T-cell (primary cell): ENCODE measurements at regions not wholly inside any gene's neighbourhood (a gene's known extent, or its start where the extent isn't known, plus 50 kb on each side); places are given as distances from the start of the nearest gene placed in this dataset.
A peak's percentile ranks its signal among the peaks of the same experiment; 100 is the strongest.
"Not testable (repeated sequence)": the region's sequence is repeated elsewhere in the genome, so short reads cannot be mapped to it uniquely, and the experiment has no call there.

Experiments used
- ATAC-seq, 4 experiments: fragments of 200-7000 bp in 3 of 4; fragments of 150-1000 bp in 1 of 4; cut with Tn5 transposase; replicated peaks in 1 of 4; 1 replicate in 3 of 4; 2 replicates in 1 of 4; pipeline ENCODE4 v1.10.0; 2021; ENCODE audit warnings: moderate library complexity in 3 of 4, mild to moderate bottlenecking in 2 of 4, moderate number of reproducible peaks in 1 of 4
- CTCF ChIA-PET, 2 donors: fragments of 300-600 bp; sonication (Branson Sonifier 250); formaldehyde crosslinking; loops; one replicate each; lab custom pipeline; 2022; ENCODE audit warnings: antibody characterized with exemption in 2 of 2; lab: Charles Lee
- POLR2A ChIA-PET, 2 donors: fragments of 300-600 bp; sonication (Branson Sonifier 250); formaldehyde crosslinking; loops; one replicate each; lab custom pipeline; 2022; ENCODE audit warnings: antibody characterized with exemption in 2 of 2; lab: Charles Lee
- DNase-seq, 35 experiments: peaks; one replicate each; pipeline versions ENCODE4 v3.0.0 to v3.0.0-alpha.2; 2013 to 2023
- H3K27ac ChIP-seq: one replicate; pipeline ENCODE4 v1.5.1; 2013; ENCODE audit warnings: low read length
- H3K27me3 ChIP-seq, 2 experiments: replicated peaks in 1 of 2; 1 replicate in 1 of 2; 2 replicates in 1 of 2; pipeline versions ENCODE4 v1.6.1 to v1.7.0; 2013; ENCODE audit warnings: low read length in 1 of 2, mixed read lengths in 1 of 2; ENCODE audit not compliant: control insufficient read depth in 2 of 2, insufficient read depth in 2 of 2; ENCODE audit errors: extremely low read depth in 1 of 2
- H3K36me3 ChIP-seq, 2 donors: 1 replicate in 1 of 2; 2 replicates in 1 of 2; pipeline versions ENCODE4 v1.6.1 to v1.7.0; 2013; ENCODE audit warnings: low read length in 1 of 2; ENCODE audit not compliant: control insufficient read depth in 2 of 2, insufficient read depth in 1 of 2; ENCODE audit errors: extremely low read depth in 1 of 2
- H3K4me1 ChIP-seq, 2 experiments: 1 replicate in 1 of 2; 2 replicates in 1 of 2; pipeline versions ENCODE4 v1.6.1 to v1.7.0; 2013; ENCODE audit warnings: low read length in 2 of 2, mixed read lengths in 1 of 2; ENCODE audit not compliant: insufficient read depth in 2 of 2, control insufficient read depth in 1 of 2; ENCODE audit errors: extremely low read depth in 1 of 2
- H3K4me3 ChIP-seq, 2 donors: 1 replicate in 1 of 2; 2 replicates in 1 of 2; pipeline versions ENCODE4 v1.5.1 to v1.7.0; 2013; ENCODE audit warnings: mild to moderate bottlenecking in 2 of 2, low read length in 1 of 2, moderate library complexity in 1 of 2; ENCODE audit not compliant: control insufficient read depth in 1 of 2; ENCODE audit errors: extremely low read depth in 1 of 2
- H3K9me3 ChIP-seq: 2 replicates; pipeline ENCODE4 v1.7.0; 2013
- H3K27ac Mint-ChIP-seq, 2 donors: one replicate each; pipeline ENCODE4 v1.8.0; 2020 to 2021; ENCODE audit warnings: mild to moderate bottlenecking in 2 of 2, mixed read lengths in 2 of 2
- H3K27me3 Mint-ChIP-seq, 2 donors: one replicate each; pipeline ENCODE4 v1.8.0; 2021 to 2022; ENCODE audit warnings: mixed read lengths in 2 of 2
- H3K36me3 Mint-ChIP-seq: one replicate; pipeline ENCODE4 v1.8.0; 2021; ENCODE audit warnings: mixed read lengths
- H3K4me1 Mint-ChIP-seq, 3 donors: one replicate each; pipeline ENCODE4 v1.8.0; 2020 to 2022; ENCODE audit warnings: mixed read lengths in 3 of 3, mild to moderate bottlenecking in 1 of 3
- H3K4me3 Mint-ChIP-seq, 3 donors: one replicate each; pipeline ENCODE4 v1.8.0; 2020 to 2022; ENCODE audit warnings: mild to moderate bottlenecking in 3 of 3, mixed read lengths in 3 of 3, moderate library complexity in 3 of 3
- H3K9me3 Mint-ChIP-seq, 3 donors: one replicate each; pipeline ENCODE4 v1.8.0; 2020 to 2022; ENCODE audit warnings: mixed read lengths in 3 of 3
- WGBS: methylation state at CpG from one replicate; pipeline ENCODE4 v1.1.5; 2013; ENCODE audit warnings: missing lambda C conversion rate; ENCODE audit not compliant: insufficient coverage; 5-methylcytosine and 5-hydroxymethylcytosine counted together

GRCh38 chr2:121068851-121069250, 216.2 kb downstream of the TFCP2L1 start:
- Mint-ChIP-seq H3K9me3 (no peaks in the 10 kb centered on the region), H3K4me3 (no peak overlapping the region), H3K27me3 (peaks cover 6 to 8% of the 10 kb centered on the region in 2 donors), H3K27ac (no peak overlapping the region), H3K36me3 (no peaks in the 10 kb centered on the region), H3K4me1 (no peaks in the 10 kb centered on the region)
- no peak for DNase-seq
- POLR2A ChIA-PET, result no interaction called here
- H3K4me1 ChIP-seq, result no peaks in the 10 kb centered on the region
- ATAC-seq, result no peak
- peaks cover 0 to 44% of the 10 kb centered on the region in 2 experiments for H3K27me3 ChIP-seq
- no peaks in the 10 kb centered on the region for H3K36me3 ChIP-seq
- CTCF ChIA-PET, result interaction anchor here in 1 of 2 donors (0.6 kb wide), 1 partner anchor 32 kb away, joined by 3 read pairs; no protein-coding TSS in a partner anchor
- 88% methylated on average over 7 of the region's 7 CpGs for WGBS
- no peak overlapping the region for H3K27ac ChIP-seq
- H3K4me3 ChIP-seq, result no peak overlapping the region
- H3K9me3 ChIP-seq, result no peaks in the 10 kb centered on the region

- Mint-ChIP-seq H3K27me3 (peaks cover 9 to 13% of the 10 kb centered on the region in 2 donors), H3K27ac (no peak overlapping the region), H3K4me3 (no peak overlapping the region), H3K9me3 (no peaks in the 10 kb centered on the region), H3K4me1 (no peaks in the 10 kb centered on the region), H3K36me3 (no peaks in the 10 kb centered on the region)
- POLR2A ChIA-PET, result no interaction called here
- Histone ChIP-seq H3K27me3 (peaks cover 0 to 49% of the 10 kb centered on the region in 2 experiments), H3K36me3 (no peaks in the 10 kb centered on the region), H3K4me3 (no peak overlapping the region), H3K27ac (no peak overlapping the region), H3K4me1 (no peaks in the 10 kb centered on the region), H3K9me3 (no peaks in the 10 kb centered on the region)
- ATAC-seq (no peak), DNase-seq (no peak)
- 88% methylated on average over 7 of the region's 18 CpGs for WGBS
- CTCF ChIA-PET, result no interaction called here
These were observed 215.5 kb downstream of the TFCP2L1 start for GRCh38 chr2:121069434-121069969.

- H3K9me3 Mint-ChIP-seq, POLR2A ChIA-PET, H3K36me3 Mint-ChIP-seq, DNase-seq, H3K36me3 ChIP-seq, ATAC-seq, H3K4me3 ChIP-seq, H3K9me3 ChIP-seq, H3K27ac Mint-ChIP-seq, H3K4me3 Mint-ChIP-seq, H3K4me1 Mint-ChIP-seq, H3K27ac ChIP-seq, H3K4me1 ChIP-seq: not testable (repeated sequence)
- peaks cover 9 to 17% of the 10 kb centered on the region in 2 donors for H3K27me3 Mint-ChIP-seq
- 100% methylated on average over 2 of the region's 11 CpGs for WGBS
- peaks cover 3 to 54% of the 10 kb centered on the region in 2 experiments for H3K27me3 ChIP-seq
- CTCF ChIA-PET, result interaction anchor here (0.5 to 0.7 kb wide), 4 partner anchors 9 to 162 kb away, joined by 3 to 5 read pairs (median 4); no protein-coding TSS in a partner anchor
These were observed 214.9 kb downstream of the TFCP2L1 start for GRCh38 chr2:121070061-121070460.

- H3K27me3 ChIP-seq, result peaks cover 3 to 61% of the 10 kb centered on the region in 2 experiments
- DNase-seq, result peak in 6 of 35 experiments; percentile 6 to 17 (median 8)
- ATAC-seq, result no peak
- H3K36me3 ChIP-seq, result no peaks in the 10 kb centered on the region
- H3K27ac ChIP-seq, result no peak overlapping the region
- ChIA-PET CTCF (interaction anchor here in 1 of 2 donors (0.7 to 1.7 kb wide), 2 partner anchors 9 to 1680 kb away, joined by 3 to 4 read pairs; no protein-coding TSS in a partner anchor), POLR2A (no interaction called here)
- Mint-ChIP-seq H3K36me3 (no peaks in the 10 kb centered on the region), H3K4me3 (no peak overlapping the region), H3K9me3 (no peaks in the 10 kb centered on the region), H3K27me3 (peaks cover 15 to 24% of the 10 kb centered on the region in 2 donors), H3K4me1 (no peaks in the 10 kb centered on the region), H3K27ac (no peak overlapping the region)
- 19% methylated on average over 9 of the region's 14 CpGs for WGBS
- H3K4me1 ChIP-seq, result peaks cover 0 to 3% of the 10 kb centered on the region in 2 experiments
- H3K9me3 ChIP-seq, result no peaks in the 10 kb centered on the region
- no peak overlapping the region for H3K4me3 ChIP-seq
These were observed 213.9 kb downstream of the TFCP2L1 start for GRCh38 chr2:121071034-121071504.

GRCh38 chr2:121072784-121073183, 212.2 kb downstream of the TFCP2L1 start:
- Mint-ChIP-seq H3K4me1 (peaks cover 0 to 2% (median 2%) of the 10 kb centered on the region in 3 donors), H3K4me3 (no peak overlapping the region), H3K27ac (no peak overlapping the region), H3K36me3 (no peaks in the 10 kb centered on the region), H3K9me3 (no peaks in the 10 kb centered on the region), H3K27me3 (peaks cover 26 to 35% of the 10 kb centered on the region in 2 donors)
- 74% methylated on average over 13 of the region's 13 CpGs for WGBS
- no peaks in the 10 kb centered on the region for H3K36me3 ChIP-seq
- no peak overlapping the region for H3K4me3 ChIP-seq
- H3K4me1 ChIP-seq, result peaks cover 0 to 6% of the 10 kb centered on the region in 2 experiments
- ChIA-PET POLR2A (no interaction called here), CTCF (no interaction called here)
- DNase-seq (no peak), ATAC-seq (no peak)
- no peak overlapping the region for H3K27ac ChIP-seq
- no peaks in the 10 kb centered on the region for H3K9me3 ChIP-seq
- peaks cover 3 to 77% of the 10 kb centered on the region in 2 experiments for H3K27me3 ChIP-seq

- ChIA-PET CTCF (no interaction called here), POLR2A (no interaction called here)
- Mint-ChIP-seq H3K4me1 (peaks cover 0 to 2% (median 2%) of the 10 kb centered on the region in 3 donors), H3K36me3 (no peaks in the 10 kb centered on the region), H3K4me3 (no peak overlapping the region), H3K27ac (no peak overlapping the region), H3K27me3 (peaks cover 28 to 35% of the 10 kb centered on the region in 2 donors), H3K9me3 (no peaks in the 10 kb centered on the region)
- H3K27ac ChIP-seq, result no peak overlapping the region
- peaks cover 3 to 80% of the 10 kb centered on the region in 2 experiments for H3K27me3 ChIP-seq
- no peaks in the 10 kb centered on the region for H3K9me3 ChIP-seq
- DNase-seq, result no peak
- H3K4me3 ChIP-seq, result no peak overlapping the region
- no peak for ATAC-seq
- 89% methylated on average over 19 of the region's 26 CpGs for WGBS
- H3K4me1 ChIP-seq, result peaks cover 0 to 6% of the 10 kb centered on the region in 2 experiments
- no peaks in the 10 kb centered on the region for H3K36me3 ChIP-seq
These were observed 211.4 kb downstream of the TFCP2L1 start for GRCh38 chr2:121073320-121074210.
